IPS DF 6.9 (cell line): ENCODE measurements at regions not wholly inside any gene's neighbourhood (a gene's known extent, or its start where the extent isn't known, plus 50 kb on each side); places are given as distances from the start of the nearest gene placed in this dataset.
"Not testable (repeated sequence)": the region's sequence is repeated elsewhere in the genome, so short reads cannot be mapped to it uniquely, and the experiment has no call there.

ENCODE experiments used
- DNase-seq: peaks from one replicate; pipeline ENCODE4 v3.0.0-alpha.2; 2013; ENCODE audit warnings: low read depth, low spot score
- H3K27ac ChIP-seq: one replicate; pipeline ENCODE4 v1.5.1; 2013; ENCODE audit warnings: low read length, control low read depth
- H3K27me3 ChIP-seq: 2 replicates; pipeline ENCODE4 v1.6.1; 2013; ENCODE audit warnings: mild to moderate bottlenecking, low read length; ENCODE audit not compliant: control insufficient read depth, insufficient read depth
- H3K36me3 ChIP-seq: 2 replicates; pipeline ENCODE4 v1.6.1; 2013; ENCODE audit warnings: low read length; ENCODE audit not compliant: control insufficient read depth, insufficient read depth
- H3K4me1 ChIP-seq: 2 replicates; pipeline ENCODE4 v1.6.1; 2013; ENCODE audit warnings: low read length; ENCODE audit not compliant: control insufficient read depth, insufficient read depth
- H3K4me3 ChIP-seq: 2 replicates; pipeline ENCODE4 v1.5.1; 2013; ENCODE audit warnings: mild to moderate bottlenecking, low read length
- H3K9me3 ChIP-seq: 2 replicates; pipeline ENCODE4 v1.6.1; 2013; ENCODE audit warnings: low read length, inconsistent platforms; ENCODE audit not compliant: control insufficient read depth, insufficient read depth
- WGBS: extraction: QIAGEN DNeasy Blood & Tissue Kit; methylation state at CpG from one replicate; pipeline ENCODE4 v1.1.7; 2013; ENCODE audit warnings: mixed read lengths, missing lambda C conversion rate; ENCODE audit not compliant: insufficient read length, insufficient coverage; 5-methylcytosine and 5-hydroxymethylcytosine counted together

- peaks cover 7% of the 10 kb centered on the region for H3K9me3 ChIP-seq
- H3K27me3 ChIP-seq, result no peaks in the 10 kb centered on the region
- peaks cover 4% of the 10 kb centered on the region; the same call in 1 of the 2 replicates for H3K36me3 ChIP-seq
- H3K4me1 ChIP-seq, result peaks cover 2% of the 10 kb centered on the region; the same call in 1 of the 2 replicates
- WGBS, result no CpG with 5 or more reads among the region's 3 CpGs
- no peak overlapping the region for H3K4me3 ChIP-seq
- no peak for DNase-seq
- no peak overlapping the region for H3K27ac ChIP-seq
Measured at GRCh38 chr7:24428676-24429075, 144.6 kb upstream of the PALS2 start.

GRCh38 chr7:24432677-24433076 is 140.6 kb upstream of the PALS2 start:
- WGBS, result no CpG with 5 or more reads among the region's 30 CpGs
- no peak for DNase-seq
- H3K4me3 ChIP-seq, result no peak overlapping the region
- H3K36me3 ChIP-seq, result no peaks in the 10 kb centered on the region
- H3K9me3 ChIP-seq, result no peaks in the 10 kb centered on the region
- H3K27ac ChIP-seq, result no peak overlapping the region
- no peaks in the 10 kb centered on the region for H3K27me3 ChIP-seq
- H3K4me1 ChIP-seq, result peaks cover 9% of the 10 kb centered on the region; the same call in 1 of the 2 replicates

GRCh38 chr7:24434972-24435371 is 138.3 kb upstream of the PALS2 start:
- Histone ChIP-seq H3K27me3 (no peaks in the 10 kb centered on the region), H3K9me3 (no peaks in the 10 kb centered on the region), H3K36me3 (no peaks in the 10 kb centered on the region), H3K27ac (no peak overlapping the region), H3K4me1 (peaks cover 9% of the 10 kb centered on the region; the same call in 1 of the 2 replicates), H3K4me3 (no peak overlapping the region)
- WGBS, result no CpG with 5 or more reads among the region's 4 CpGs
- DNase-seq, result peak; percentile 91

GRCh38 chr7:24436131-24436920 is 136.9 kb upstream of the PALS2 start:
- no CpG with 5 or more reads among the region's 2 CpGs for WGBS
- H3K27me3 ChIP-seq, result no peaks in the 10 kb centered on the region
- no peaks in the 10 kb centered on the region for H3K9me3 ChIP-seq
- H3K27ac ChIP-seq, result no peak overlapping the region
- H3K36me3 ChIP-seq, result no peaks in the 10 kb centered on the region
- H3K4me3 ChIP-seq, result no peak overlapping the region
- DNase-seq, result peak; percentile 60
- H3K4me1 ChIP-seq, result peaks cover 9% of the 10 kb centered on the region; the same call in 1 of the 2 replicates

GRCh38 chr7:24438232-24438631 is 135.0 kb upstream of the PALS2 start:
- Histone ChIP-seq H3K27me3 (no peaks in the 10 kb centered on the region), H3K4me1 (peaks cover 9% of the 10 kb centered on the region; the same call in 1 of the 2 replicates), H3K36me3 (no peaks in the 10 kb centered on the region), H3K27ac (no peak overlapping the region), H3K9me3 (no peaks in the 10 kb centered on the region), H3K4me3 (no peak overlapping the region)
- DNase-seq, result no peak

GRCh38 chr7:24439104-24439503 is 134.1 kb upstream of the PALS2 start:
- not testable (repeated sequence) for DNase-seq, H3K36me3 ChIP-seq, H3K27me3 ChIP-seq, H3K9me3 ChIP-seq, H3K4me1 ChIP-seq, H3K4me3 ChIP-seq, H3K27ac ChIP-seq
- WGBS, result no CpG with 5 or more reads among the region's 3 CpGs

- no CpG with 5 or more reads among the region's 3 CpGs for WGBS
- Histone ChIP-seq H3K27me3 (no peaks in the 10 kb centered on the region), H3K36me3 (no peaks in the 10 kb centered on the region), H3K4me1 (peaks cover 4% of the 10 kb centered on the region; the same call in 1 of the 2 replicates), H3K9me3 (no peaks in the 10 kb centered on the region), H3K4me3 (no peak overlapping the region), H3K27ac (no peak overlapping the region)
- DNase-seq, result no peak
Measured at GRCh38 chr7:24440892-24441291, 132.4 kb upstream of the PALS2 start.

GRCh38 chr7:24441314-24442027 is 131.8 kb upstream of the PALS2 start:
- no peak for DNase-seq
- no peaks in the 10 kb centered on the region for H3K36me3 ChIP-seq
- H3K9me3 ChIP-seq, result no peaks in the 10 kb centered on the region
- H3K27ac ChIP-seq, result no peak overlapping the region
- WGBS, result no CpG with 5 or more reads among the region's 7 CpGs
- H3K4me1 ChIP-seq, result peaks cover 1% of the 10 kb centered on the region; the same call in 1 of the 2 replicates
- no peaks in the 10 kb centered on the region for H3K27me3 ChIP-seq
- H3K4me3 ChIP-seq, result no peak overlapping the region

GRCh38 chr7:24442170-24442777 is 131.0 kb upstream of the PALS2 start:
- H3K27ac ChIP-seq, result no peak overlapping the region

GRCh38 chr7:24444666-24445440 is 128.4 kb upstream of the PALS2 start:
- no peak overlapping the region for H3K27ac ChIP-seq
- H3K27me3 ChIP-seq, result no peaks in the 10 kb centered on the region
- no peak overlapping the region for H3K4me3 ChIP-seq
- no peaks in the 10 kb centered on the region for H3K9me3 ChIP-seq
- no CpG with 5 or more reads among the region's 11 CpGs for WGBS
- H3K4me1 ChIP-seq, result 0 out of 2 replicates have a peak, but pooled peaks cover 2% of the 10 kb centered on the region
- H3K36me3 ChIP-seq, result no peaks in the 10 kb centered on the region
- no peak for DNase-seq

More at GRCh38 chr7:24442170-24442777, 131.0 kb upstream of the PALS2 start:
- Histone ChIP-seq H3K36me3 (no peaks in the 10 kb centered on the region), H3K27me3 (no peaks in the 10 kb centered on the region), H3K4me1 (no peaks in the 10 kb centered on the region), H3K4me3 (no peak overlapping the region), H3K9me3 (no peaks in the 10 kb centered on the region)
- DNase-seq, result no peak
- no CpG with 5 or more reads among the region's 4 CpGs for WGBS
